ENCODE measurements at regions not wholly inside any gene's neighbourhood (a gene's known extent, or its start where the extent isn't known, plus 50 kb on each side); places are given as distances from the start of the nearest gene placed in this dataset.

GRCh38 chr4:182067828-182068227, 175.4 kb upstream of the TENM3 start:
- intact Hi-C loops (cut with micrococcal nuclease) (no loop called here), dilution Hi-C loops (cut with HindIII; ENCODE audit: low sequenced_read_pairs, unreplicated experiment) (no loop called here), in situ Hi-C loops (cut with MboI; ENCODE audit: low sequenced_read_pairs) (no loop called here)
- Histone ChIP-seq H3K36me3 (ENCODE audit: control insufficient read depth, insufficient read depth, low read length) (no peaks in the 10 kb centered on the region), H2AK5ac (ENCODE audit: low read depth, low read length) (no peak overlapping the region), H2BK120ac (ENCODE audit: low read depth, low read length) (no peak overlapping the region), H3K4me1 (ENCODE audit: control insufficient read depth, insufficient read depth, low read length) (no peaks in the 10 kb centered on the region), H2BK5ac (ENCODE audit: low read depth, low read length, poor library complexity, severe bottlenecking) (no peak overlapping the region), H4K20me1 (ENCODE audit: insufficient read depth, low read length) (no peaks in the 10 kb centered on the region), H3K14ac (replicated peaks; ENCODE audit: low read depth, low read length) (no peak overlapping the region), H3K27me3 (ENCODE audit: control insufficient read depth, insufficient read depth, low read length) (no peaks in the 10 kb centered on the region), H3K27ac (ENCODE audit: insufficient read depth, low read length) (no peak overlapping the region), H3K9me1 (ENCODE audit: insufficient read depth, low read length) (no peaks in the 10 kb centered on the region), H4K91ac (ENCODE audit: insufficient read depth, low read depth, low read length) (no peak overlapping the region), H2AK9ac (replicated peaks; ENCODE audit: low read depth, low read length, poor library complexity) (no peak overlapping the region), H3K79me1 (ENCODE audit: low read depth in 1 of 2, low read length in 2 of 2) (no peaks in the 10 kb centered on the region), H3K4ac (ENCODE audit: low read depth, low read length) (no peak overlapping the region), H3K9me3 (ENCODE audit: control insufficient read depth, insufficient read depth, low read length) (no peaks in the 10 kb centered on the region), H2BK20ac (ENCODE audit: low read depth, low read length) (no peak overlapping the region), H4K8ac (ENCODE audit: low read depth in 2 of 2, low read length in 2 of 2) (no peak overlapping the region), H3K4me3 (ENCODE audit: insufficient read depth, low read depth, low read length) (no peak overlapping the region), H2AFZ (replicated peaks; ENCODE audit: low read length, poor library complexity) (no peak overlapping the region), H3K9ac (ENCODE audit: low read depth, low read length) (no peak overlapping the region), H3K23ac (ENCODE audit: low read depth, low read length) (no peak overlapping the region), H3K4me2 (ENCODE audit: low read depth, low read length) (no peak overlapping the region), H3K18ac (ENCODE audit: low read depth, low read length) (no peak overlapping the region), H3K56ac (ENCODE audit: extremely low read depth, insufficient read depth, low read length) (no peak overlapping the region), H2BK15ac (ENCODE audit: low read depth, low read length) (no peak overlapping the region), H4K5ac (ENCODE audit: low read depth, low read length) (no peak overlapping the region)
- ChIA-PET POLR2A (ENCODE audit: unreplicated experiment) (no interaction called here), CTCF (no interaction called here)
- DNase-seq (no peak), ATAC-seq (ENCODE audit: low read depth) (no peak)
- no TSS peak for BruUV-seq (replicated peaks)
- TF ChIP-seq BHLHE40 (IDR thresholded peaks at IDR 0.05; ENCODE audit: low read depth, low read length) (no peak), POLR2A (IDR thresholded peaks at IDR 0.05; ENCODE audit: low read depth, low read length) (no peak), SMC3 (IDR thresholded peaks at IDR 0.05; ENCODE audit: low read depth, low read length) (no peak), FOS (IDR thresholded peaks at IDR 0.05; ENCODE audit: low read depth, low read length) (no peak), RFX5 (IDR thresholded peaks at IDR 0.05; ENCODE audit: low read depth, low read length) (no peak), MAZ (IDR thresholded peaks at IDR 0.05; ENCODE audit: borderline replicate concordance, low read depth, low read length) (no peak), MXI1 (IDR thresholded peaks at IDR 0.05; ENCODE audit: borderline replicate concordance, low read depth, low read length) (no peak), NFE2L2 (IDR thresholded peaks at IDR 0.05; ENCODE audit: low read depth, low read length) (no peak), ELK1 (IDR thresholded peaks at IDR 0.05; ENCODE audit: borderline replicate concordance, low read depth, low read length) (no peak), RCOR1 (IDR thresholded peaks at IDR 0.05; ENCODE audit: insufficient replicate concordance, low read length) (no peak), USF2 (IDR thresholded peaks at IDR 0.05; ENCODE audit: low read depth, low read length) (no peak), MAFK (IDR thresholded peaks at IDR 0.05; ENCODE audit: low read depth, low read length) (no peak), CEBPB (IDR thresholded peaks at IDR 0.05; ENCODE audit: low read depth, low read length) (no peak), CTCF (conservative IDR thresholded peaks at IDR 0.05; ENCODE audit: low read depth, low read length) (no peak)
- 67% methylated on average over 1 of the region's 5 CpGs; no CpG with 5 or more reads in 1 of the 2 experiments for WGBS, 2 experiments (ENCODE audit: extremely low coverage in 2 of 2, insufficient read length in 1 of 2)

All from IMR-90 (cell line).